GM13977 (cell line): ENCODE measurements at regions not wholly inside any gene's neighbourhood (a gene's known extent, or its start where the extent isn't known, plus 50 kb on each side); places are given as distances from the start of the nearest gene placed in this dataset.

ENCODE experiments used
- DNase-seq: peaks from one replicate; pipeline ENCODE4 v3.0.0; 2012; ENCODE audit warnings: low spot score
- CTCF ChIP-seq: IDR thresholded peaks from 2 replicates; pipeline ENCODE4 v1.5.1; 2012; ENCODE audit warnings: mild to moderate bottlenecking, control low read depth; ENCODE audit not compliant: insufficient read depth; ENCODE audit errors: extremely low read depth, missing control alignments
- in situ Hi-C: fragments of 300-500 bp; cut with MboI; formaldehyde crosslinking; loops from one replicate; pipeline ENCODE4 v1.12.0; 2022; ENCODE audit warnings: low sequenced_read_pairs, low pct_unique_long_range_greater_than_20kb, mixed read lengths, inconsistent platforms; ENCODE audit not compliant: unreplicated experiment

GRCh38 chr3:117010318-117010717 lies 300.7 kb downstream of the TUSC7 start:
- DNase-seq = no peak
- TF ChIP-seq CTCF = no peak
- in situ Hi-C loops = no loop called here

- TF ChIP-seq CTCF = no peak
- DNase-seq = no peak
- in situ Hi-C loops = no loop called here
These were observed 302.2 kb downstream of the TUSC7 start for GRCh38 chr3:117011687-117012250.

GRCh38 chr3:117016378-117016777 lies 306.8 kb downstream of the TUSC7 start:
- in situ Hi-C loops = no loop called here
- no peak for DNase-seq

GRCh38 chr3:117017135-117017894 lies 307.7 kb downstream of the TUSC7 start:
- DNase-seq = no peak
- in situ Hi-C loops = no loop called here
- no peak for TF ChIP-seq CTCF

More at GRCh38 chr3:117016378-117016777, 306.8 kb downstream of the TUSC7 start:
- no peak for TF ChIP-seq CTCF

- DNase-seq = no peak
- TF ChIP-seq CTCF = no peak
- in situ Hi-C loops = no loop called here
These were observed 309.1 kb downstream of the TUSC7 start for GRCh38 chr3:117018655-117019054.

GRCh38 chr3:117019082-117019713 lies 309.6 kb downstream of the TUSC7 start:
- DNase-seq = peak; percentile 43
- in situ Hi-C loops = no loop called here
- TF ChIP-seq CTCF = peak; percentile 91
